Putamen (tissue), 1 donor: ENCODE measurements at regions not wholly inside any gene's neighbourhood (a gene's known extent, or its start where the extent isn't known, plus 50 kb on each side); places are given as distances from the start of the nearest gene placed in this dataset.
A peak's percentile ranks its signal among the peaks of the same experiment; 100 is the strongest.
"Not testable (repeated sequence)": the region's sequence is repeated elsewhere in the genome, so short reads cannot be mapped to it uniquely, and the experiment has no call there.

Source experiments
- DNase-seq: peaks from one replicate; pipeline ENCODE4 v3.0.0-alpha.2; 2016; ENCODE audit warnings: low spot score

DNA sequence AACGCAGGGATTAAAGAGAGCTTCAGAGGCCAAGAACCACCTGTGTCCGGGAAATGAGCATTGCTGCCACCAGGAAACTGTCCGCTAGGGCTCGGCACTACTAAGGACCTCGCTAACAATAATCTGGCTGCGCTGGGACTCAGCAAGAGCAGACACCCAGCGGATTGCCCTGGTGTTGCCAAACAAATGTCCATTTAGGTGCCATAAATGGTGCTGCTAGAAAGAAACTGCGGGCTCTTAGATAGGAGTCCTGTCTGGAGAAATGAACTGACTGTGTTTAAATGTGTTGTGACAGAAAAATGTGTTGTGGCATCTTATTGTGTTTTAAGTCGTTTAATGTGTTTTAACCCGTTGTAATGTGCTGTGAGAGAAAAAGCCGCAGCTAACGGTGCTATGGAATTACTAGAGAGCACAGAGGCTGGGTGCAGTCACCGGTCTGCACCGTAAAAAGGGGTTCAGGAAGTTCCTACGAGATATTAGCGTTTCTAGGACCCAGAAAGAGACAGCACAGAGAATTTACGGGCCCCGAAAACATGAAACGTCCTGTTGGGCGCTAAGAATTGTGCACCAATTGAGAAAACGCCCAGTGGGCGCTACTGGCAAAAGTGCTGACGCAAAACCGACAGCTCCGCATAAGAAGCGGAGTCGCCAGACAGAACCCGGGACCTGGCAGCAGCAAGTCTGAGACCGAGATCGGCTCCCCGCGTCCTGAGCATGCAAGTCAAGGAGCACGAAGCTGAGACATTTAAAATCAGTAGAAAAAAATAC is 90.6 kb downstream of the ANXA2R start:
- no peak for DNase-seq

DNA sequence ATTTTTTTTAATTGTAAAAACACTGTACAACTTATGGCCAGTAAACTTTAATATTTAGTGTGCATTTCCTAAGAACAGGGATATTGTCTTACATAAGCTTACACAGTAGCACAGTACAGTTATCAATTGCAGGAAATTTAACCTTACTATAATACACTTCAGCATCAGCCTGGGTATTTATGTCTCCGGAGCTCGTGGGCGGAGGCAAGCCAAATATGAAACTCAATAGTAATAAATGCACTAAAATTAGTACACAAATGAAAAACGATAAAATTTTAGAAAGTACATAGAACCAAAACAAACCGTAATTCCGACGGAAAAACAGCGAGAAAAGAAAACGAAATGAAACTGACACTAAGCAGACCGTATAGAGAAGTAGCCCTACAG is 91.2 kb downstream of the ANXA2R start:
- no peak for DNase-seq

DNA sequence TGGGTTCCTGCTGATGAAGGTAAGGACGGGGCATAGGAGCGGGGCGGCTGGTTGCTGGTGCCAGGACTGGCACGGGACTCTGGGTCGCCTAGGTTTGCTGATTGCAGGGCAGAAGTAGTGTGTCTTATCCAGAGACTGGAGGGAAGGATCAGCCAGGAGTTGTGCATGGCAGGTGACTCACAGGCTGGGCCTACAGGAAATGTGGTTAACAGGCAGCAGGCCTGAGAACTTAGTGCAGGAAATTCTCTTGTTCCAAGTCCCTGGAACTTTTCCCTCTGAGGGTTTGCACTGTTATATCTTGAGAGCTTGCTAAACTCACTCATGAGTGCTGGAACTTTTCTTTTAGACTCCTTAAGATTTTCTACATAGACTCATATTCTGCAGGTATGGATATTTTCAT is 95.1 kb downstream of the ANXA2R start:
- no peak for DNase-seq

DNA sequence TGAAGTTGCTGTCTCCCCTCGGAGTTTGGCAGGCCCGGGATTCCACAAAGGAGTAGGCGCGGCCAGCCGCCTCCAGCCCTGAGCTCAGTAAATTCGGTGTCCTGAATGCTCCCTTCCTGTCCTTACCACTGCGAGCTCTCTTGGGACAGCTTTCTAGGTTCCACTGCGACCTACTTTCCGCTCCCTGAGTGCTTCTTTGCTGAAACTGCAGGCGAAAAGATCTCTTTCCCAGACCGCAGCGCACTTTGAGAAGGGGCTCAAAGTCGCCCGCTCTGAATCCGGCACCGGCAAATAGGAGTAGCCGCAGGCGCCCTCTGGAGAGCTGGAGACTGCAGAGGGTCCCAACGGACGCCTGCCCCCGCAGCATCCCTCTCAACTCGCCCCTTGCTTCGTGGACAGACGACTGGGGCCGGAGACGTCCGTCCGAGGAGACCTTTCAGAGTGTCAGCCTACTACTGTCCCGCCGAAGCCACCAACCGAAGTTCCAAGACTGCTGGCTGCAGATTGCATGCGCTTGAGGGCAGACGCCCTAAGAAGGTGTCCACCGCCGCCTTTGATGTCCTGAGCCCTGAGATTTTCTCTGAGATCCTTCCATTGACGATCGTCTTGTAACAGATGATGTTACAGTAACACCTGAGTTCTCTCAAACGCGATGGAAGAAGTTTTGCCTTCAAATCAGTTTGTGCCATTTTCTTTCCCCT is 96.0 kb downstream of the ANXA2R start:
- no peak for DNase-seq

GRCh38 chr5:42940853-42941252 is 99.3 kb downstream of the ANXA2R start:
- DNase-seq = no peak

DNA sequence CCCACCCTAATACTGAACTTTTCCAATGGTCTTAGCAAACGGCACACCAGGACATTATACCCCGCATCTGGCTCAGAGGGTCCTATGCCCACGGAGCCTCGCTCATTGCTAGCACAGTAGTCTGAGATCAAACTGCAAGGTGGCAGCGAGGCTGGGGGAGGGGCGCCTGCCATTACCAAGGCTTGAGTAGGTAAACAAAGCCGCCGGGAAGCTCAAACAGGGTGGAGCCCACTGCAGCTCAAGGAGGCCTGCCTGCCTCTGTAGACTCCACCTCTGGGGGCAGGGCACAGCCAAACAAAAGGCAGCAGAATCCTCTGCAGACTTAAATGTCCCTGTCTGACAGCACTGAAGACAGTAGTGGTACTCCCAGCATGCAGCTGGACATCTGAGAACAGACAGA is 108.1 kb downstream of the ANXA2R start:
- DNase-seq = not testable (repeated sequence)

GRCh38 chr5:42931451-42931850 is 108.7 kb downstream of the ANXA2R start:
- DNase-seq = not testable (repeated sequence)

DNA sequence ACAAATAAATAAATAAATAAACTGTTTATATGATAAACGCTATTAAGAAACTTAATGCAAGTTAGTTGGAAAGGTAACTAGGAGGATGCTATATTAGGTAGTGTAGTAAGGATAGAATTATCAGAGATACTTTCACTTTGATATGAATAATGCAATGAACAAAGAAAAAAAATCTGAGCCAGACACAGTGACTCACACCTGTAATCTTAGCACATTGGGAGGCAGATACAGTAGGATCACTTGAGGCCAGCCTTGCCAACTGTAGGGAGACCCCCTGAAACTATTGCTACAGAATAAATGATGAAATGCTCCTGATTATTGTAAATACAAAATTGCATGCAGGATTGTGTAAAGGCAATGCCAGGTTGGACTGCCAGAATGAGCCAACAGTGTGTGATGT is 109.2 kb downstream of the ANXA2R start:
- no peak for DNase-seq

DNA sequence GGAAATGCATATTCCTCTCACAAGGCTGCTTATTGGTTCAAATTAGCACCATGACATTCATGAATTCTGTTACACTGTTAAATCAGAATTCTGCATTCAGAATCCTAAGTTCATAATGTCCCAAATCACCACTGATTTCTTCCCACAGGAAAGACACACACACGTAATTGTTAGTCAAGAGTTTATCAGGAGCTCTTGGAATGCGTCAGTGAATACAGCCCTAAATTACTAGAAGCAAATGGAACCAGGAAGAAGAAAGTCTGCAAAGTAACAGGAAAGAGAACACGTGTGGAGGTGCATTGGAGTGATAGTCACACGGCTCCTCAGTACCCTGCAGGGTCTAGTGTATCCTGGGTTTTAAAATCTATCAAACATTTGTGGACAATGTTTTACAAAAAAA is 110.2 kb downstream of the ANXA2R start:
- DNase-seq = no peak

- no peak for DNase-seq
These were observed 112.4 kb downstream of the ANXA2R start for GRCh38 chr5:42927730-42928129.

- no peak for DNase-seq
These were observed 113.0 kb upstream of the SELENOP start for GRCh38 chr5:42924686-42925085.

DNA sequence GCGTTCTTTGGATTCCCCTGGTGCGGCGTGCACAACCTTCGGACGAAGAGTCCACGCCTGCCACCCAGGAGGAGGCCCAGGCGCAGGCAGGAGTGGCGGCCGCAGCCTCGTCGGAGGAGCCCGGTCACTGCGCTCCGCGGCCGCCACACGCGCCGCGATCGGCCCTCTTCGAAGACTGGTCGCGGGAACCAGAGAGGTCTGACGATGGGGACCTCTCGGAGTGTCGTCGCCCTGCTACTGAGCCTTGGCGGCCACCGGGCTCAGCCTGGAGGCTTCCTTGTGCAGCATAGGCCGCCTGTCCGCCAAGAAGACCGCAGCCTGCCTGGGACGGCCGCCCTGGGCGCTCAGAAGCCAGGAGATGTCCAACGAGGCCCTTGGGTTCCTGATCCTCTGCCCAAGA is 112.5 kb upstream of the SELENOP start:
- DNase-seq = no peak

- no peak for DNase-seq
These were observed 112.0 kb upstream of the SELENOP start for GRCh38 chr5:42923710-42924109.

DNA sequence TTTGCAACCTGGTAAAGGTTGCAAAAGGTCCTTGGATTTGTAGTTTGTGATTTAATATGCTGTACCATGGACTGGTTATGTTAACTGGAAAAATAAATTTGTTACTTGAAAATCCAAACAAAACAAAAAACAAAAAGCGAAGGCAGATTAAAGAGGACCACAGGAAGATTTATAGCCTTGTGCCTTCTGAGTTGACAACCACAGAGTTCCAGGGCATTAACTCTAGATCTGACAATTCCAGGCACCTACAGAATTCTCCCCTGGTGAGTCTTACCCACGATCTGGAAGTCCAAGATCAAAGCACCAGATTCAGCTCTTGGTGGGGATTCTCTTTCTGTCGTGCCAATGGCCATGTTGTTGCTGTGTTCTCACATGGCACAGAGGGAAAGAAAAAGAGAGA is 107.9 kb upstream of the SELENOP start:
- no peak for DNase-seq

DNA sequence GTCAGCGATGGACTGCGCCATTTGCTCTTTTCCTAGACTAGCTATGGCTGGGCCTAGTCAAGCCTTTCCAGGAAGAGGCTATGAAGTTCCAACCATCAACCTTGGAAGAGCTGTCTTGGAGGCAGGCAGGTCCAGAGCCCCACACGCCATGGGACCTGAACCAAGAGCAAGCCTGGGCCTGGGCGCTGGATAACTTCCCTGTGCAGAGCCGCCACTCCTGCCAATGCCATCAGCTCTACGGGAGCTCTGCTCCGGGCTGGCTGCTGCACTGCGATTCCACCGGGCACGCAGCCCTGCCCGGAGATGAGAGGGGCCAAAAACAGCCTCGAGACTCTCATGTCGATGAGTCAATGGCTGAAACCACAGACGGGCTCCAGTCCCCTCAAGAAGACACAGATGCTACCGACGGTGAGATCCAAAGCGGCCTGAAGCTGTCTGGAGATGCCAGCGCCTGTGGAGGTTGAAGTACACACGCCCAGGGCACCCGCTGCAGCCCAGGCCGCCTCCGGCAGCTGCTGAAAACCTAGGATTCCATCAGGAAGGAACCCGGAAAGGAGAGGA is 103.7 kb upstream of the SELENOP start:
- DNase-seq = no peak

GRCh38 chr5:42912184-42912798 is 100.6 kb upstream of the SELENOP start:
- DNase-seq = no peak

- DNase-seq = peak; percentile 90
These were observed 97.1 kb upstream of the SELENOP start for GRCh38 chr5:42908509-42909488.

- DNase-seq = no peak
These were observed 96.4 kb upstream of the SELENOP start for GRCh38 chr5:42908086-42908485.

GRCh38 chr5:42905827-42906226 is 94.1 kb upstream of the SELENOP start:
- DNase-seq = no peak

- no peak for DNase-seq
These were observed 89.0 kb upstream of the SELENOP start for GRCh38 chr5:42900734-42901133.

GRCh38 chr5:42898760-42899159 is 87.1 kb upstream of the SELENOP start:
- DNase-seq = no peak

- no peak for DNase-seq
These were observed 84.8 kb upstream of the SELENOP start for GRCh38 chr5:42896523-42896922.
